Ishikawa (cell line): ENCODE measurements at regions not wholly inside any gene's neighbourhood (a gene's known extent, or its start where the extent isn't known, plus 50 kb on each side); places are given as distances from the start of the nearest gene placed in this dataset.

Source experiments
- CEBPB ChIP-seq: IDR thresholded peaks from 2 replicates; pipeline ENCODE4 v1.6.1; 2012
- EGR1 ChIP-seq: IDR thresholded peaks from 2 replicates; pipeline ENCODE4 v1.6.1; 2012
- EP300 ChIP-seq: IDR thresholded peaks from 2 replicates; pipeline ENCODE4 v1.6.1; 2012; ENCODE audit warnings: borderline replicate concordance
- FOXM1 ChIP-seq: IDR thresholded peaks from 2 replicates; pipeline ENCODE4 v1.6.1; 2012; ENCODE audit warnings: low read depth, borderline replicate concordance
- RAD21 ChIP-seq: IDR thresholded peaks from 2 replicates; pipeline ENCODE4 v1.6.1; 2012; ENCODE audit warnings: low read depth
- TF ChIP-seq, protein P1 (sequence below): IDR thresholded peaks from 2 replicates; pipeline ENCODE4 v1.6.1; 2012; ENCODE audit warnings: low read depth, mild to moderate bottlenecking
- TF ChIP-seq, protein P2 (sequence below): IDR thresholded peaks from 2 replicates; pipeline ENCODE4 v1.6.1; 2012

DNA sequence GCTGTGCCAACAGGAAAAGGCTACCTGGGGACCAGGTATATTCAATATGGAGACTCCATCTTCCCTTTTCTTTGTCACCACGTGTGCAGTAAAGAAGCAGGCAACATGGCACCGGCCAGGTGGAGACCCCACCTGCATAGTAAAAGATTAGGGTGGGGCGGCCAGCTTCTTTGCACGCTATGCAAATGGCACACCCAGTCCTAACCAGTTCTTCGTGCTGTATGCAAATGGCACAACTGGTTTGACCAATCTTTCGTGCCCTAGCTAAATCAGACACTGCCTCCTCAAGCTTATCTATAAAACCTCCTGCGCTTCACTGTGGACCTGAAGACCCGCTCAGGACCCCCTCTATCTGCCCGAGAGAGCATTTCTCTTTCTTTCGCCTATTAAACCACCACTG lies 88.8 kb upstream of the EZR start:
- TF ChIP-seq EGR1 (no peak), CEBPB (no peak), RAD21 (no peak), EP300 (no peak), FOXM1 (no peak)
- TF ChIP-seq, protein P1, sequence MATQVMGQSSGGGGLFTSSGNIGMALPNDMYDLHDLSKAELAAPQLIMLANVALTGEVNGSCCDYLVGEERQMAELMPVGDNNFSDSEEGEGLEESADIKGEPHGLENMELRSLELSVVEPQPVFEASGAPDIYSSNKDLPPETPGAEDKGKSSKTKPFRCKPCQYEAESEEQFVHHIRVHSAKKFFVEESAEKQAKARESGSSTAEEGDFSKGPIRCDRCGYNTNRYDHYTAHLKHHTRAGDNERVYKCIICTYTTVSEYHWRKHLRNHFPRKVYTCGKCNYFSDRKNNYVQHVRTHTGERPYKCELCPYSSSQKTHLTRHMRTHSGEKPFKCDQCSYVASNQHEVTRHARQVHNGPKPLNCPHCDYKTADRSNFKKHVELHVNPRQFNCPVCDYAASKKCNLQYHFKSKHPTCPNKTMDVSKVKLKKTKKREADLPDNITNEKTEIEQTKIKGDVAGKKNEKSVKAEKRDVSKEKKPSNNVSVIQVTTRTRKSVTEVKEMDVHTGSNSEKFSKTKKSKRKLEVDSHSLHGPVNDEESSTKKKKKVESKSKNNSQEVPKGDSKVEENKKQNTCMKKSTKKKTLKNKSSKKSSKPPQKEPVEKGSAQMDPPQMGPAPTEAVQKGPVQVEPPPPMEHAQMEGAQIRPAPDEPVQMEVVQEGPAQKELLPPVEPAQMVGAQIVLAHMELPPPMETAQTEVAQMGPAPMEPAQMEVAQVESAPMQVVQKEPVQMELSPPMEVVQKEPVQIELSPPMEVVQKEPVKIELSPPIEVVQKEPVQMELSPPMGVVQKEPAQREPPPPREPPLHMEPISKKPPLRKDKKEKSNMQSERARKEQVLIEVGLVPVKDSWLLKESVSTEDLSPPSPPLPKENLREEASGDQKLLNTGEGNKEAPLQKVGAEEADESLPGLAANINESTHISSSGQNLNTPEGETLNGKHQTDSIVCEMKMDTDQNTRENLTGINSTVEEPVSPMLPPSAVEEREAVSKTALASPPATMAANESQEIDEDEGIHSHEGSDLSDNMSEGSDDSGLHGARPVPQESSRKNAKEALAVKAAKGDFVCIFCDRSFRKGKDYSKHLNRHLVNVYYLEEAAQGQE, result no peak
- TF ChIP-seq, protein P2, sequence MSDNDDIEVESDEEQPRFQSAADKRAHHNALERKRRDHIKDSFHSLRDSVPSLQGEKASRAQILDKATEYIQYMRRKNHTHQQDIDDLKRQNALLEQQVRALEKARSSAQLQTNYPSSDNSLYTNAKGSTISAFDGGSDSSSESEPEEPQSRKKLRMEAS, result no peak
